ELR (cell line): ENCODE measurements at regions not wholly inside any gene's neighbourhood (a gene's known extent, or its start where the extent isn't known, plus 50 kb on each side); places are given as distances from the start of the nearest gene placed in this dataset.
A peak's percentile ranks its signal among the peaks of the same experiment; 100 is the strongest.
"Not testable (repeated sequence)": the region's sequence is repeated elsewhere in the genome, so short reads cannot be mapped to it uniquely, and the experiment has no call there.

Experiments used
- DNase-seq: peaks from one replicate; pipeline ENCODE4 v3.0.0-alpha.2; 2015; ENCODE audit warnings: low read depth

DNA sequence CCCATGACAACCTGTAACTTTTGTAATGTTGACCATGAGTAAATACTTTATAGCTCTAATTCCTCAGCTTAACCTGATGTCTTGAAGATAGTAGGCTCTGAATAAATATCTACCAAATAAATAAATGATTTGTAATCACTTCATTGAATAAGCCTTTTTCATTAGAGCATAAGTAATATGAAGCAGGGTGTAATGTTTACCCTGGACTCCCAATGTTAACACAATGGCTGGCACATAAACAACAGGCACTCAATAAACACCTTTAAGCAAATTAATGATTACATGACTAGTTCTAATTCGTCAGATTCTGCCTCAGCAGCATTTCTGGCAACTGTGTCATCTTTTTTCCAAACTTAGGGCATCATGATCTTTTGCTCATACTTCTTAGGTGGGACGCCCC, 396.3 kb downstream of the LIG4 start:
- DNase-seq, result no peak

DNA sequence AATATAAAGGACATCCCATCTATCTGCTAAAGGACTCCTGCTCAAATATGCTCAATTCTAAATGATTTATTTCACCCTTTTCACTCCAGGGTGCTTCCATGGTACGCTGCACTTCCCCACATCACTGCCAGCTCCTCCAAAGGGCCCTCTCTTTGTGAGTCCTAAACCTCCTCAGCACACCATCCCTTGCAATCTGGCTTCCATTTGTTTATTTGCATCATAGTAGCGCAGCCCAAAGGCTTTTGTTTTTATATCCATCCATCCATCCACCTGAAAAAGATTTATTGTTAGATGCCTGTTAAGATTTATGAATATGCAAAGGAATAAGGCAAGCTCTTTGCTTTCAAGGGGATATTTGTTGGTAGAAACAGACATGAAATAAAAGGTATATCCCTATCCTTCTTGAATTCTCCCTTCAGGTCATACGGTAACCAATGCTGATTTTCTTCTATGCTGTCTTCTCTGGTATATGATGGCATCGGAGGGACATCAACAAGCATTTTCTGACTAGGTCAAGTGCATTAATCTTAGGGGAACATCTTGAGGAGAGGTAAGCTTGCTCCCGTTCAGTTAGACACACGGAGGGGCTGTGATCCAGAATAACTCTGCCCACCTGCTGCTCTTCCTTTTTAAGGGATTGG, 397.6 kb downstream of the LIG4 start:
- DNase-seq, result no peak

DNA sequence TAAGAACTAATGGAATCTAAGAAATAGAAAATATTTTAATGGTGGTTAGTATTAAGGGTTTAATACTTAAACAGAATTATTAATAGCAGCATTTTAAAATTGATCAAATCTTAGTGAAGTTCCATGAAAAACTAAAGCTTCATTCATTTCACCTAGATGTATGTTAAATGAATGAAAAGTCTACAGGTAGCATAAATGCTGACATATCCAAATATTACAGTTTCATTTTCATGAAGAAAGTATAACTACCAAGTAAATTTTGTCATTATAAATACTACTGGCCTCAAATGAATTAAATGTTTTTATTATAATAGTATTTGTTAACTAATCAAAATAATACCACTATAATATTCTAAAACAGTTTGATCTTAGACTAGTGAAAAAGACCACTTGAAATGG, 403.3 kb downstream of the LIG4 start:
- DNase-seq, result no peak

DNA sequence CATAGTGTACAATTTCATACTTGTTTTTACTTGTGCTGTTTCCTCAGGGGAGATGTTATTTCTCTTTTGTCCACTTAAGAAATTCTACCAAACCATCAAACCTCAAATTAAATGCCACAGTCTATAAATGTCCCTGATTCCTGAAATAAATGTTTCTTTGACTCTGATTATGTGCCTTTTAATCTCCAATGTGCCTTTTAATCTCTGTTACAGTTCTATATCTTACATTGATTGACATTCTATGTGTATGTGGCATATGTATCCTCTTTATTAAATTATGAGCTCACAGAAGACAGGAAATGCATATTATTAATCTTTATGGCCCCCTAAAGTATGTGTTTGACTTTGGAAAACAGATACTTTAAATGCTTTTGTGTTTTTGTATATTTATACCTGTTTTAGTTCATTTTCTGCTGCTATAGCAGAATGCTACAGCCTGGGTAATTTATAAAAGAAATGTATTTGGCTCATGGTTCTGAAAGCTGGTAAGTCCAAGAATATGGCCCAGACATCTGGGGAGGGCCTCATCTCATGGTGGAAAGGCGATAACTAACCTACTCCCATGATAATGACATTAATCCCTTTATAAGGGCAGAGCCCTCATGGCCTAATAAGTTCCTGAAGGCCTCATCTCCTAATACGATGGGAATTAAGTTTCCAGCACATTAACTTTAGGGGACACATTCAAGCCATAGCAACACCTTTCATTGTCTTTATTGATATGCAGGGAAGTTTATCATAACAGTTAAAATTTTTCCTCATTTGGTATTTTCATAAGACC, 403.9 kb downstream of the LIG4 start:
- no peak for DNase-seq

DNA sequence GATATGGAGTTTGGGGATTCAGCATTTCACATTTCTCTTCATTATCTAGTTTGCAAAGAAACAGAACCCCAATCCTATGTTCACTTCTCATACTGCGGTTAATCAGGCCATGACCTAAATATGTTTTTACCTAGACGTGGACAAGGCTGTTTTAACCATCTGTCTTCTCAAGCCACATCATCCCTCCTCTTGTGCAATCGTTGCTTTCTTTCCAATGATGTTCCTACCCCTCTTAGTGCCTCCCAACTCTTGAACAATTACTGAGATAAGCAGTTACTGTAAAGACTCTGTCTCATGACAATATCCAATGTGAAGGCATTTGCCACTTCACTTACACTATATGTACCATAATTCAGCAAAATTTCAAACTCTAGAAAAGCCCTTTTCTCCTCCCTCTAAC, 406.2 kb downstream of the LIG4 start:
- DNase-seq, result no peak

DNA sequence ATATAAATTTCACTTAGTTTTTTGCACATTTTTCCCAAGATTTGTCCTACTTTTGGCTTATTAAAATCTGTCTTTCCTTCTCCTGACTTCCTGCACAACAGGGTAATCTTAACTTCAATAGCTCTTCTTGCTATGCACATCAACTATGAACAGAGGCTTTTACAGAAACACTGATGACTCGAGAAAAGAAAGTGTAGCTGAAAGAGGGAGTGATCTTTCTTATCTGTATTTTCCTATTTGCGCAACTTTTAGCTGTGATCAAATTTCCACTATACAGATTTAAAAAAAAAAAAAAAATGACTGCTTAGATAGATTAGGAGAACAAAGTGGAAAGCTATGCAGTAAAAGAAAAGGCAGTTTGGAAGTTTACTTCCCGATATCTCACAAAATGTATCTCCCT, 406.9 kb downstream of the LIG4 start:
- DNase-seq, result no peak

DNA sequence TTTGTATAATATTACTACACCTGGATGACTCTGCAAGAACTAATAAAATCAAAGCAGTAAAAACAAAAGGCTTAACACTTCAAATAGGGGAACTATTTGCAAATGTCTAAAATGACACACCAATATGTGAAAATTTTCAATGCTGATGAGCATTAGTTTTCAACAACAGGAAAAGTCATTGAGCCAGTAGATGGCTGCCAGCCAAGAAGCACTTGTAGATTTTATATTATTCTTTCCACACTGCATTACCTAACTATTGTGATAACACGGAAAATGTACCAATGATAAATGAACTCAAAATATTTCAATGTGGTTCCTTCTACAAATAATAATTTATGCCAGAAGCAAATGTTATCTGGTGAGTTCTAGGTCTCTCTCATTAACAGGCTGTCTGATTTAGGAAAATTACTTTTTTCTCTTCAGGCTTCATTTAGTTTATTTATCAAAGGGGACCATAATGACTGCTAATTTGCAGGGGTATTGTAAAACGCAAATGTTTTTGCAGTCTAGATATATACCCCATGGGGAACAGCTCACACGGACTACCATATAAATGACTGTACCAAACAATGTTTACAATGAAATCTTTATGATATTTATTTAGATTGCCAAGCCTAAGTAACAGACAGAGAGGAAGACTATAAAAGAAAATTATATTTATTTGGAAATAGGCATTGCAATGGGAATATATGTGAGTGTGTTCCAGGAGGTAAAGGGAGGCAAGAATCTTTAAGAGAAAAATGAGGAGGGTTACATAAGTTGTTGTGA, 407.8 kb downstream of the LIG4 start:
- DNase-seq, result no peak

DNA sequence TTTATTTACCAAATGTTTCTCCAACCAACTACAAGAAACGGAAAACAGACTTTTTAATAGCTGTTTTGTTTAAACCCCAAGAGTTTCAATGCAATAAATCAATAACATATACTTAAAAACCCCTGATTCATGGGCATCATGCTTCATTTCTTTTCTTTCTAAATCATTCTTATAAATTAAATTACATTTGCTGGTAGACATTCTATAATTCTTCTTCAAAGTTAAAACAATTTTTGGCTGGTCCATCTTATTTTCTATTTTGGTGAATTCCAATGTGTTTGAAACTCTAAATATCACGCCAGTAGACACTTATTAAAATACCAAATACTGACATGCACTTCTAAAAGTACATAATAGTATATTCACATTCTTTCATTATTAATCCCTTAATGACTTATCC, 408.6 kb downstream of the LIG4 start:
- DNase-seq, result no peak

DNA sequence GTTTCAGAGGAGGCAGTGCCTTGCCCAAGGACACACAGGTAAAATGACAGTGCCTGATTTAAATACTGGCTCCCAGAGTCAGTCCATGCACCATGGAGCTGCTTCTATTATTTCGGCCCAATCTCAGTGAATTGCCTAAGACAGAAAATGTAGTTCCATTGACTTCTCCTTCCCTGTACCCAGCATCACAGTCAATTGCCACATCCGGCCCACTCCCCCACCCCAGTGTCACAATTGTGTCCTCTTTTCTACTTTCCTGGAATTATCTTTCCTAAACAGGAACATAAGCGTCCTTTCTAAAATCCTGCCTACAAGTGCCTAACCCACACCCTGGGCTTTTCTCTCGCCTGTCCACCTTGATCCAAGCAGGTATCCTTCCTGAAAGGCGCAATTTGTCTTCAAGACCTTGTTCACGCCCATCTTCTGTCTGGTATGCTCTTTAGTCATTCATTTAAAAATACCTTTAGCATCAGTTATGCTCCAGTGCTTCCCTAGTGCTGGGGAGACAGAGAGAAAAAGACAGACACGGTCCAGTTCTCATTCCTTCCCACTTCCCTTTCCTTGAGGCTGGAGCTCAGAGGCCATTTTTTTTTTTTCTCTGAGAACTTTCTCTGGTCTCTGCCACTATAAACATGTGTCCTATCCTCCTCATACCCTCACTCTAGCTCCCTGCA, 411.4 kb downstream of the LIG4 start:
- no peak for DNase-seq

DNA sequence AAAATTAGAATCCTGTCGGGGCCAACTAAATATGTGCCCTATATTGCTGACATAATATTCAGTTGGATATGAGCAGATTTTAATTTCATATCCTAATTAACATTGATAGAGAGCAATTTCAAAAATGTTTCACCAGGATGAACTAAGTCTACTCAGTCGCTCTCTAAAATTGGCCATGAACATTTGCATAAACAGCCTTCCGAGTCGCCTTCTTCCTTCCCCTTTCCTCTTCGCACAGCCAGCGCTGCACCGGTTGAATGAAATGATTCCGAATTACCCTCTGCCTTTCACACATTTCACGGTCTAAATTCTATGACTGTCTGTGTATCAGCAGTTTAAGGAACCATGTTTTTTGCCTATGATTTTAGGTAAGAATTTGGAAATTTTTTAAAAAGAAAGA, 413.7 kb downstream of the LIG4 start:
- no peak for DNase-seq

DNA sequence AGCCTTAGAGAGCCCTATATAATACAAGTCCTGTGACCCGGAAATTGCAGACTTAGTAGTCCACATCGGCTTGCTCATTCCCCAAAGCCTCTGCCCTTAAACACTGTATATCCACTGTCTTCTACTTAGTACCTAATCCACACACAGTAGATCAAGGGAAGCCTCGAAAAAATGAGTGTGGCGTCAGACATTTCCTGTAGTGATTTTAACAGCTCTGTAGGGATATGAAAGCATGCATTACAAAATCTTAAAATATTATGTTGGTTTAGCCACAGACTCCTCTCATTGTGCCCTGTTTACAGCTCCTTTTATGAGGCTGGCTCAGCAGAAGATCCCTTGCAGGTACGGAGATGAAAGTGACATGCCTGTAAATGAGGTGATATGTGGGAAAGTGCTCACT, 416.3 kb downstream of the LIG4 start:
- DNase-seq, result peak; percentile 1

DNA sequence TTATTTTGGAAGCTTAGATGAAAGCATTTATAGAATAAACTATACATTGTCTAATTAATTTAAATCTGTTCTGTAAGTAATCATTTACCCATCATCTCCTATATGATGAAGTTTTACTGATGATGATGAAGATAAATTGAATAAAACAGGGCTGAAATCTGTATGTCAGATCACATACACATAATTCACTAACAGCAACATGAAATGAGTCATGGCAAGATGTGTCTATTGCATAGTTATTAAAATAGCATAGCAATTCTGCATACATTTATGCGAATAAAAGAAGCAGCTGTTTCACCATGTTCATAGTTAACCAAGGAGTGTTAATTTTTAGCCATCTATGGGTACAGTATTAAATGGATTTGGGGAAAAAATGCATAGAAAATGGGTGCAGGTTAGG, 424.9 kb downstream of the LIG4 start:
- DNase-seq, result no peak

DNA sequence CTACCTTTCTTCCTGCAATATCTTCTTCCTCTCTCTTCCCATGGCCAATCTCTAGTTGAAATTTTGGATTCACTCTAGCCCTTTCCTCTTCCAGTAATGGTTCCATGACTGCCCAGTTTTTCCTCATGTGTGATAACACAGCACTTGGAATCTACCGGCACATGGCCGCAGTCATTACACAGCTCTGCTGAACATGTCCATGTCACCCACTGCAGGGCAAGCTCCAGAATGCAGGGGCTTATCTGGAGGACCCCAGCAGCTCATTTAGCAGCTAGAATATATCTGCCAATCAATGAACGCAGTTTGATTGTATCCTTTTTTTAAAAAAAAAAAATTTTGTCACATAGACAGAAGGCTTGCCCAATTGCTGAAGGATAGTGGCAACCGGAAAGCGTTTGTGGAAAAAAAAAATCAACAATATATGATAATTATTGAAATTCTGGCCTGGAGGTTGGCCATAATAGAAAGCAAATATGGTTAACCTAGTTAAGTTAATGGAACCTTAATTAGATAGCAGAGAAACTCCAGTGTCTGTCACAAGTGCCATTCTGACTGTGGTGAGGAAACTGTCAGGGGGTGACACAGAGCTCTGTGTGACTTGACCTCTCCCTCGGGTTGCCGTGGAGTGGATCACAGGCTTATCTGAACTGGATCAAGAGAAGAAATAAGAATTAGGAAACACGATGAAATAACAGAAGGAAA, 426.7 kb downstream of the LIG4 start:
- DNase-seq, result no peak

DNA sequence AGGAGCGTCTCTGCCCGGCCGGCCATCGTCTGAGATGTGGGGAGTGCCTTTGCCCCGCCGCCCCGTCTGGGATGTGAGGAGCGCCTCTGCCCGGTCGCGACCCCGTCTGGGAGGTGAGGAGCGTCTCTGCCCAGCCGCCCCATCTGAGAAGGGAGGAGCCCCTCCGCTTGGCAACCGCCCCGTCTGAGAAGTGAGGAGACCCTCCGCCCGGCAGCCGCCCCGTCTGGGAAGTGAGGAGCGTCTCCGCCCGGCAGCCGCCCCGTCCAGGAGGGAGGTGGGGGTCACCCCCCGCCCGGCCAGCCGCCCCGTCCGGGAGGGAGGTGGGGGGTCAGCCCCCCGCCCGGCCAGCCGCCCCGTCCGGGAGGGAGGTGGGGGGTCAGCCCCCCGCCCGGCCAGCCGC, 432.7 kb downstream of the LIG4 start:
- not testable (repeated sequence) for DNase-seq

DNA sequence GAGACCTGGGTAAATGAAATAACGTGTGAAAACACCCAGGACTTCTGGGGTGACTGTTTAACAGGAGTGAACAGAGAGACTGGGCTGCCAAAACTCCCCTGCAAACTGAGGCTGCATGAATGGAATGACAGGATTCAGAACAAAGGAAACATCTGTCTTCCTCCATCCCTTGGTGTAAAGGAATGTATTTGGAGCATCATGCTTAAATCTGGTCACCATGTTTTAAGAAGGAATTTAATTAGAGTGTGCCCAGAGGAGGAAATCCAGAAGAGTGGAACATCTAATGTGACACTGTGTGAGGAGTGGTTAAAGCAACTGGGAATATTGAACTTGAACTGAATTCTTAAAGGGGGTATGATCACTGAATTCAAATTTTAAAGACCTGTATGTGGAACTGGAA, 437.2 kb downstream of the LIG4 start:
- no peak for DNase-seq

DNA sequence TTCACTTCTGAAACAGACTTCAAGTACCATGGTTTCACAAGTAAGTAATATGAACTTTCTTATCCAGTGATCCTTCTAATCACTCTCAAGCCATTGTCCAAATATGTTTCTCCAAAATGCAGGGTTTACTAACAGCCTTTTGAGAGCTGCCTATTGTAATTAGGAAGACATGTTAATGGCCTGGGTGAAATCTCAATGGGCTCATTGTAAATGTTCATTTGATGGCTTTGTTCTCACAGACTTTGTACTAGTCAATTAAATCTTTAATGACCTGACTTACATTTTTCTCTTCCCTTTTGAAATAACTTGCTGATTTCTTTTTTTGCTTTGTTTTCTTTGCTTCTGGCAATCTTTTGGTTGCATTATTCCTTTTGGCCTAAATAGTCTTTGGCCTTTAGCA, 444.8 kb downstream of the LIG4 start:
- no peak for DNase-seq

DNA sequence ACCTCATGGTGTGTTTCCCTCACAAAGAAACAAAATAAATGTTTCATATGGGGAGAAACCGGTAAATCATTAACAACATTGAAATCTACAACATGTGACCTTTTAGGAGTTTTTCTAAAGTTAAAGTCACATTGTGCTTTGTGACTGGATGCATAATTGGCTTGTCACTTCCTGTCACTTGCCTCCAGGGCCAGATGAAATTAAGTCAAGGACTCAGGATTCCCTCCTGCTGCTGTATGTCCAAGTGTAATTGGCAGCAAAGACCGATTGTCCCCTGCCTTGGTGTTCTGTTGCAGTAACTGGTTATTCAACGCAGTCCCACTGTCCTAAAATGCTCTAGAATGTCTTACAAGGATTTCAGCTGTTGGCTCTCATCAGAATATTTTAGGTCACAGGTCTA, 448.2 kb downstream of the LIG4 start:
- no peak for DNase-seq

DNA sequence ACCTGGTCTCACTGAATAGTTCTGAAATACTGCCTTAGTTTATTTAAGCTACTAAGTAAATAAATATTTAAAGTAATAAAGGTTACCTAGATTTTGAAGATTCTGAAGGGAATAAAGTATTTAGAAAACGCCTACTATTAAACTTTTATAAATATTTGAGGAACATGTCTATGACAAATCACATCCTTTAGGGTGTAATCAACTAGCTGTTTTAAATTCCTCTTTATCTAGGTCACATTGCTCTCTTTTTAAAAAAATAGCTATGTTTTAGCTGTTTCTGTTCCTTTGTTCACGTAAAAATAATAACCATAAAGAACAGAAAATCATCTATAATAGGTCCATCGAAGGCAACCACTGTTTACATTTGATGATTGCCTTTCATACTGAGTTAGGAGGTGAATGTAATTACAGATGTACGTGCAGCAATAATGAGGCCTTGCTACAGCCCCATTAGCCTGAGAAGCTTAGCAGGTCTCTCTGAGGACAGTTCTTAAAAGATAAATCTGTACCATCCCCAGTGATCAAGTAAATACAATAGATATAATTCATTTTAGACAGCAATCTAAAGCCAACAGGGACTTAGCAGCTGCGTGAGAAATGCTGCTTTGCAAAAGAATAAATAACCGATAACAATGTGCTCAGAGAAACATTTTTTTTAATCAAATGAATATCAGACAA, 449.5 kb downstream of the LIG4 start:
- no peak for DNase-seq

DNA sequence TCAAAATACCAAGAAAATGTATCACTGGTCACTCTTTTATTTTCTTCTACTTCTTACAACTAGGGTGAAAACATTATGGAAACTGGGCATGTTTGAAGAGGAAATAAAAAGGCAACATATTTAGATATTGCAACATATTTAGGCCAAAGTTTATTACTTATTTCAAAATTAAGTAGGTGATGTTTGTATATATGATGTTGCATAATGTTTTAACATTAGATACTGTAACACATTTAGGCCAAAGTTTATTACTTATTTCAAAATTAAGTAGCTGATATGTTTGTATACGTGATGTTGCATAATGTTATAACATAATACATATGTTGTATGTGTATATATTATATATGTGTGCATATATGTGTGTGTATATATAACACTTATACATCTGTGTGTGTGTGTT, 451.3 kb downstream of the LIG4 start:
- DNase-seq, result no peak

DNA sequence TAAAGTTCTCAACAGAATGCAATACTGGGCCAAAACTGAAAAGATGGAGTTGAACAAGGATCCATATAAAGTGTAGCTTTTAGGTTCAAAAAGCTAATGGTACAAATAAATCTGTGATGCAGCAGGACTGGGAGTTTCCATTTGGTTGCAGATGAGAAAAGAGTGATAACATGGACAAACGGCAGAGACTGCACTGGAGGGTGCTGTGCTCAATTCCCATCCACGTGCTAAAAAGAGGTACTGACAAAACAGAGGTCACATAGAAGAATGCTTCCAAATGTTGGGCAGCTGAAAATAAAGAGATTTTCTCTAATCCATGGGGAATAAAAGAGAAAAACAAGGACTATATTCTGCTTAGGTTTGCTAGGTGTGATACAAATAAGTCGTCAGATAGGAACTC, 461.6 kb downstream of the LIG4 start:
- no peak for DNase-seq

DNA sequence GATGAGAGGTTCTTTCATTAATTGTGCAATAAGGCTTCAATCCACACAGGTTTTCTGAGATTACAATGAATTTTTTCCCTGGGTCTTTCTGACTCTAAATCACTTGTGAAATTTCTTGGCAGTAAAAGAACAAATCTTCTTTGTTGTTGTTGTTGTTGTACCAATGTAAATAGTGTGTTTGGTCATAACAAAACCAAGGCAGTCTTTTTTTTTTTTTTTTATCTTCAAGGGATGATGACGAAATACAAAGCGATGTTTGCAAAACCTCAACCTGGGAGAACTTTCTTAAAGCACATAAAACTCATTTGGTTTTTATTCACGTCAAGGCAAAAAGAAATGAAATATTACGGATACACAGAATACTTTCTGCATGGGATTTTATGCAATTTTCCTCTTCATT, 462.0 kb downstream of the LIG4 start:
- DNase-seq, result no peak

DNA sequence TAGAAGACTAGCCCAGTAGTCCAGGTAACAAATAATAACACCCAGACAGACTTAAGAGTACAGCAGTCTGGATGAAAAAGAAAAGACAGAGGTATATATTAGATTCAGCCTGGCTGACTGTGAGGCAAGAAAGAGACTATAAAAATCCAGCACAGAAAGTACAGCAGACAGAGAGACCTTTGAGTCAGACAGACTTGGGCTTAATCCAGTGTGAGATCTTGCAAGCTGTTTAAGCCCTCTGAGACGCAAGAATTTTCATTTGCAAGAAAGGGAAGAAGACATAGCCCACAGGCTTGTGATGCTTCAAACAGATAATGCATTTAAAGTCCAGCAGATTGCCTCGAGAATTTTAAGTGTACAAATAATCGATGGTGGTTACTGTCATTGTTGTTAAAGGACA, 471.4 kb downstream of the LIG4 start:
- no peak for DNase-seq
